ENCODE measurements at regions not wholly inside any gene's neighbourhood (a gene's known extent, or its start where the extent isn't known, plus 50 kb on each side); places are given as distances from the start of the nearest gene placed in this dataset.

DNA sequence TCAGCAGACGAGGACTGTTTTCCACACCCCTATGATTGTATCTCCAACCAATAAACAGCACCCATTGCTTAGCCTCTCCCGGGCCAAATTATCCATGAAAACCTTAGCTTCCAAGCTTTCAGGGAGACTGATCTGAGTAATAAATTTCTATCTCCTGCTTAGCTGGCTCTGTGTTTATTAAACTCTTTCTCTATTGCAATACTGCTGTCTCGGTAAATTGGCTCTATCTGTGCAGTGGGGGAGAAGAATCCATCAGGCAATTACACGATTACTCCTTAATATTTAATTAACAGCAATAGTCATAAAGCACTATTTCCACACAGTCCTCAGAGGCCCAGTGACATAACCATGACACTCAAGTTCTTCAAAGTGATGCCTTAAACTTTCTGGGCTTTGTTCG, 1122.8 kb downstream of the TYW1 start:
- TF ChIP-seq, protein P1, sequence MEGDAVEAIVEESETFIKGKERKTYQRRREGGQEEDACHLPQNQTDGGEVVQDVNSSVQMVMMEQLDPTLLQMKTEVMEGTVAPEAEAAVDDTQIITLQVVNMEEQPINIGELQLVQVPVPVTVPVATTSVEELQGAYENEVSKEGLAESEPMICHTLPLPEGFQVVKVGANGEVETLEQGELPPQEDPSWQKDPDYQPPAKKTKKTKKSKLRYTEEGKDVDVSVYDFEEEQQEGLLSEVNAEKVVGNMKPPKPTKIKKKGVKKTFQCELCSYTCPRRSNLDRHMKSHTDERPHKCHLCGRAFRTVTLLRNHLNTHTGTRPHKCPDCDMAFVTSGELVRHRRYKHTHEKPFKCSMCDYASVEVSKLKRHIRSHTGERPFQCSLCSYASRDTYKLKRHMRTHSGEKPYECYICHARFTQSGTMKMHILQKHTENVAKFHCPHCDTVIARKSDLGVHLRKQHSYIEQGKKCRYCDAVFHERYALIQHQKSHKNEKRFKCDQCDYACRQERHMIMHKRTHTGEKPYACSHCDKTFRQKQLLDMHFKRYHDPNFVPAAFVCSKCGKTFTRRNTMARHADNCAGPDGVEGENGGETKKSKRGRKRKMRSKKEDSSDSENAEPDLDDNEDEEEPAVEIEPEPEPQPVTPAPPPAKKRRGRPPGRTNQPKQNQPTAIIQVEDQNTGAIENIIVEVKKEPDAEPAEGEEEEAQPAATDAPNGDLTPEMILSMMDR (IDR thresholded peaks at IDR 0.05) = no peak
- Histone ChIP-seq H3K36me3 (no peaks in the 10 kb centered on the region), H3K27ac (no peak overlapping the region), H3K9me3 (peaks cover 2% of the 10 kb centered on the region), H3K9ac (ENCODE audit: low read depth in 2 of 2, low read length in 2 of 2) (no peak overlapping the region), H3K4me1 (no peaks in the 10 kb centered on the region), H3K4me3 (no peak overlapping the region), H3K27me3 (no peaks in the 10 kb centered on the region)
- intact Hi-C loops (cut with DNase I) = no loop called here
- DNase-seq = no peak

- H3K36me3 ChIP-seq = no peaks in the 10 kb centered on the region
- intact Hi-C loops (cut with DNase I) = no loop called here
- no peak overlapping the region for H3K27ac ChIP-seq
- H3K9me3 ChIP-seq = peaks cover 2% of the 10 kb centered on the region
- H3K4me3 ChIP-seq = no peak overlapping the region
- DNase-seq = no peak
- TF ChIP-seq, protein P1 (IDR thresholded peaks at IDR 0.05) = no peak
- H3K9ac ChIP-seq (ENCODE audit: low read depth in 2 of 2, low read length in 2 of 2) = no peak overlapping the region
- no peaks in the 10 kb centered on the region for H3K27me3 ChIP-seq
- no peaks in the 10 kb centered on the region for H3K4me1 ChIP-seq
Observed at GRCh38 chr7:68121056-68121455, 1124.4 kb downstream of the TYW1 start.

DNA sequence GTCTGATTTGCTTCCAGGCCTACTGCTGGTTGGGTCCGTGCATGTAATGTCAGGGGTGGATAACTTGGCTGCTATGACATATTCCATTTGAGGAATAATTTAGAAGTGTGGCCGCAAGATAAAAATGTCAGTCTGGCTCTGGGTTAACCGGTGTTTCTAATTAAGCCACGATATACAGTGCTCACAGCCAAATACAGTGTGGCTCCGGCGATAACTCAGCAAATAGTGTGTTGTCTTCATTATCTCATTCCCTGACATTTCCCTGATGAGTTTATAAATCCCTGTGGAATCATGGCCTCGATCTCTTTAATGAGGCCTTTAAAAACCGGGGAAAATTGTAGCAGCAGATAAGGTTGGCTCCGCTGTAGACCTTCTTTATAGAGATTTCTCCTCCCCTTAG, 1125.0 kb downstream of the TYW1 start:
- H3K27ac ChIP-seq = no peak overlapping the region
- H3K9me3 ChIP-seq = peaks cover 2% of the 10 kb centered on the region
- TF ChIP-seq, protein P1 (IDR thresholded peaks at IDR 0.05) = no peak
- no peak overlapping the region for H3K9ac ChIP-seq (ENCODE audit: low read depth in 2 of 2, low read length in 2 of 2)
- no peaks in the 10 kb centered on the region for H3K36me3 ChIP-seq
- intact Hi-C loops (cut with DNase I) = no loop called here
- no peaks in the 10 kb centered on the region for H3K4me1 ChIP-seq
- H3K27me3 ChIP-seq = no peaks in the 10 kb centered on the region
- no peak for DNase-seq
- no peak overlapping the region for H3K4me3 ChIP-seq

DNA sequence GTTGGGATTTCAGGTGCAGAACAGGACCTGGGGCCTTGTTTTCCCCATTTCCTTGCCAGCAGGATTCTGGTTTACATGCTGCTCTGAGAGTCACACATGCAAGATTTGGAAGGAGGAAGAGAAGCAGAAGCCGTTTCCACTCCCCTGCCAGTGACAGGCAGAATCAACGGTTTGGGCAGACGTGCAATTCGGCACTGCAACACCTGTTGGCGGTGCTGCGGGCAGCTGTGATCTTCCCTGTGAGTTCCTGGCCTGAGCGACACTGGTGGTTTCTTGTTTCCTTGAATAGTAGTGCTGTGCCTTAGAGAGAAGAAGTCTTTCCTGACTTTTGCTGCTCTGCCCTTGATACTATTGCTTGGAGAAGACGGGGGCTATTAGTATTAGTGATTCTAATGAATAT, 1126.2 kb downstream of the TYW1 start:
- Histone ChIP-seq H3K4me3 (no peak overlapping the region), H3K27ac (no peak overlapping the region), H3K27me3 (no peaks in the 10 kb centered on the region), H3K4me1 (no peaks in the 10 kb centered on the region), H3K36me3 (no peaks in the 10 kb centered on the region), H3K9me3 (peaks cover 2% of the 10 kb centered on the region), H3K9ac (ENCODE audit: low read depth in 2 of 2, low read length in 2 of 2) (no peak overlapping the region)
- intact Hi-C loops (cut with DNase I) = no loop called here
- DNase-seq = no peak
- TF ChIP-seq, protein P1 (IDR thresholded peaks at IDR 0.05) = no peak

GRCh38 chr7:68125168-68125567, 1128.5 kb downstream of the TYW1 start:
- no peak for DNase-seq
- TF ChIP-seq, protein P1 (IDR thresholded peaks at IDR 0.05) = no peak
- no peak overlapping the region for H3K27ac ChIP-seq
- H3K36me3 ChIP-seq = no peaks in the 10 kb centered on the region
- intact Hi-C loops (cut with DNase I) = no loop called here
- H3K9ac ChIP-seq (ENCODE audit: low read depth in 2 of 2, low read length in 2 of 2) = no peak overlapping the region
- H3K27me3 ChIP-seq = no peaks in the 10 kb centered on the region
- no peak overlapping the region for H3K4me3 ChIP-seq
- H3K4me1 ChIP-seq = no peaks in the 10 kb centered on the region
- peaks cover 2% of the 10 kb centered on the region for H3K9me3 ChIP-seq

- no peaks in the 10 kb centered on the region for H3K27me3 ChIP-seq
- no peak overlapping the region for H3K4me3 ChIP-seq
- H3K9ac ChIP-seq (ENCODE audit: low read depth in 2 of 2, low read length in 2 of 2) = no peak overlapping the region
- no peak for DNase-seq
- H3K4me1 ChIP-seq = no peaks in the 10 kb centered on the region
- no peaks in the 10 kb centered on the region for H3K9me3 ChIP-seq
- TF ChIP-seq, protein P1 (IDR thresholded peaks at IDR 0.05) = no peak
- no peak overlapping the region for H3K27ac ChIP-seq
- H3K36me3 ChIP-seq = no peaks in the 10 kb centered on the region
- intact Hi-C loops (cut with DNase I) = no loop called here
Observed at GRCh38 chr7:68133045-68133444, 1136.4 kb downstream of the TYW1 start.

Data from colonic mucosa (tissue), 4 donors.